ENCODE measurements at regions not wholly inside any gene's neighbourhood (a gene's known extent, or its start where the extent isn't known, plus 50 kb on each side); places are given as distances from the start of the nearest gene placed in this dataset.
A peak's percentile ranks its signal among the peaks of the same experiment; 100 is the strongest.

DNA sequence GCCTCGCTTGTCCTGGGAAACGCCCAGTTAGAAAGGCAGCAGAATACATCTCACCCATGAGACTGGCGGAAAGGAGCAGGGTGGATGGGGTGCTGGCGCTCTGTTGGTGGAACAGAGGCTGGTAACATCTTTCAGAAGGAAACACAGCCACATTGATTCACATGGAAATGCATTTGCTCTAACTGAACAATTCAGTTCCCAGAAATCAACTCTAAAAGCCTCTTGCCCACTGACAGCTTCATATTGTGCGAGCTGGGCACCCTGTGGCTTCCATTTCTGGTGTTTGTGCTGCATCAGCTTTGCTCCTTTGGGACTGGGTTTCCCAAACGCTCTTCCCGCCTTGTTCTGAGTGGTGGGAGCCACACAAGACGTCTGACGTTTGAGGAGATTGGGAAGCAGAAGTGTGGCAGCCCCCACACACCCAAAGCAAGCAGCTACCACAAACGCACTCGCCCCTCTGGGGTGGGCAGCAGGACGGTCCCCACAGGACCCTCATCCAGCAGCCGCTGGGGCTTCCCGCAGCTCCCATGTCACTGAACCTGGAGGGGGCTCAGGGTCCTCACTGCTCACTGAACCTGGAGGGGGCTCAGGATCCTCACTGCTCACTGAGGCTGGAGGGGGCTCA lies 229.5 kb downstream of the ERMARD start:
- Histone ChIP-seq H3K4me2 (ENCODE audit: insufficient read depth in 1 of 2, low read depth in 2 of 2, low read length in 2 of 2) (no peak overlapping the region), H3K14ac (ENCODE audit: insufficient read length) (no peak overlapping the region), H3K79me2 (ENCODE audit: control insufficient read depth in 1 of 2, insufficient read depth in 2 of 2, low read length in 2 of 2) (no peaks in the 10 kb centered on the region), H2AK5ac (ENCODE audit: low read depth, low read length) (no peak overlapping the region), H2BK12ac (ENCODE audit: low read depth, low read length) (0 out of 2 replicates have a peak overlapping the region, but pooled peaks have one; percentile 50), H3K9ac (replicated peaks in 1 of 4; ENCODE audit: extremely low read depth in 1 of 4, low read depth in 3 of 4, low read length in 3 of 4) (no peak overlapping the region), H3K4ac (replicated peaks; ENCODE audit: insufficient read length, low read depth, low read length) (no peak overlapping the region), H3K23me2 (ENCODE audit: low read depth, low read length) (no peaks in the 10 kb centered on the region), H2AFZ (ENCODE audit: low read length) (no peak overlapping the region), H3K18ac (ENCODE audit: extremely low read depth, low read length) (no peak overlapping the region; the same call in 1 of the 2 replicates), H4K91ac (replicated peaks; ENCODE audit: insufficient read length, low read length) (no peak overlapping the region), H3K27me3 (replicated peaks in 1 of 4; ENCODE audit: control insufficient read depth in 3 of 4, extremely low read depth in 1 of 4, insufficient read depth in 3 of 4, low read length in 3 of 4) (no peaks in the 10 kb centered on the region), H2BK20ac (ENCODE audit: low read length) (no peak overlapping the region), H3K23ac (ENCODE audit: insufficient read length) (no peak overlapping the region), H4K20me1 (replicated peaks in 1 of 2; ENCODE audit: control insufficient read depth in 1 of 2, insufficient read depth in 2 of 2, low read length in 2 of 2) (no peaks in the 10 kb centered on the region), H3K27ac (ENCODE audit: low read depth, low read length) (no peak overlapping the region), H3K56ac (replicated peaks; ENCODE audit: insufficient read length, low read depth, low read length) (no peak overlapping the region), H2BK5ac (ENCODE audit: low read depth, low read length) (no peak overlapping the region), H4K8ac (ENCODE audit: extremely low read depth, insufficient read depth, low read length) (no peak overlapping the region), H3K4me1 (replicated peaks in 1 of 4; ENCODE audit: control insufficient read depth in 3 of 4, insufficient read depth in 4 of 4, low read length in 3 of 4) (no peaks in the 10 kb centered on the region; a peak in 1 of 7 replicates), H2BK15ac (ENCODE audit: low read length) (no peak overlapping the region), H3K4me3 (ENCODE audit: extremely low read depth in 1 of 4, insufficient read depth in 2 of 4, low read depth in 3 of 4, low read length in 4 of 4) (no peak overlapping the region), H3K9me3 (ENCODE audit: insufficient read depth in 2 of 2, low read depth in 1 of 2, low read length in 1 of 2) (no peaks in the 10 kb centered on the region), H2BK120ac (replicated peaks; ENCODE audit: low read depth, low read length) (no peak overlapping the region), H3K36me3 (ENCODE audit: control insufficient read depth in 2 of 4, insufficient read depth in 4 of 4, low read length in 3 of 4) (no peaks in the 10 kb centered on the region), H4K5ac (ENCODE audit: insufficient read length, low read depth, low read length) (no peak overlapping the region), H3K79me1 (ENCODE audit: low read depth, low read length) (no peaks in the 10 kb centered on the region)
- no peak for FAIRE-seq
- WGBS, 2 experiments (ENCODE audit: extremely low coverage in 1 of 2, insufficient coverage in 1 of 2, insufficient read length in 1 of 2, insufficient replicate concordance in 2 of 2, low coverage in 1 of 2, low lambda C conversion rate in 2 of 2, missing lambda C conversion rate in 1 of 2), result 93% methylated on average over 14 of the region's 14 CpGs; no CpG with 5 or more reads in 1 of the 2 experiments
- POLR2A ChIA-PET (ENCODE audit: partially characterized antibody), result no interaction called here
- CTCF ChIA-PET (ENCODE audit: partially characterized antibody), result interaction anchor here (0.7 to 1.3 kb wide), 3 partner anchors 12 to 52 kb away, joined by 3 to 5 read pairs (median 3); no protein-coding TSS in a partner anchor
- no peak for DNase-seq (ENCODE audit: low read depth in 1 of 2, low spot score in 2 of 2)

All from H1 (cell line).